ENCODE measurements at regions not wholly inside any gene's neighbourhood (a gene's known extent, or its start where the extent isn't known, plus 50 kb on each side); places are given as distances from the start of the nearest gene placed in this dataset.

- DNase-seq, result peak; percentile 76
These were observed 95.8 kb downstream of the SPP2 start for GRCh38 chr2:234146087-234146826.

GRCh38 chr2:234145511-234145910, 95.0 kb downstream of the SPP2 start:
- DNase-seq, result no peak

GRCh38 chr2:234145057-234145456, 94.6 kb downstream of the SPP2 start:
- DNase-seq, result no peak

- no peak for DNase-seq
These were observed 93.4 kb downstream of the SPP2 start for GRCh38 chr2:234143896-234144295.

GRCh38 chr2:234142530-234142929, 92.0 kb downstream of the SPP2 start:
- peak; percentile 67 for DNase-seq

- no peak for DNase-seq
These were observed 89.3 kb downstream of the SPP2 start for GRCh38 chr2:234139755-234140154.

- DNase-seq, result no peak
These were observed 88.3 kb downstream of the SPP2 start for GRCh38 chr2:234138836-234139235.

- DNase-seq, result peak; percentile 78
These were observed 87.0 kb downstream of the SPP2 start for GRCh38 chr2:234137400-234138014.

- DNase-seq, result peak; percentile 88
These were observed 86.0 kb downstream of the SPP2 start for GRCh38 chr2:234136461-234136860.

GRCh38 chr2:234135750-234136221, 85.3 kb downstream of the SPP2 start:
- DNase-seq, result peak; percentile 93

GRCh38 chr2:234134496-234134895, 84.0 kb downstream of the SPP2 start:
- DNase-seq, result no peak

- peak; percentile 60 for DNase-seq
These were observed 82.5 kb downstream of the SPP2 start for GRCh38 chr2:234133004-234133403.

GRCh38 chr2:234130777-234131181, 80.3 kb downstream of the SPP2 start:
- no peak for DNase-seq

- no peak for DNase-seq
These were observed 78.1 kb downstream of the SPP2 start for GRCh38 chr2:234128606-234129005.

Measured in islet precursor cell (in vitro differentiated cells).